ENCODE measurements at regions not wholly inside any gene's neighbourhood (a gene's known extent, or its start where the extent isn't known, plus 50 kb on each side); places are given as distances from the start of the nearest gene placed in this dataset.

DNA sequence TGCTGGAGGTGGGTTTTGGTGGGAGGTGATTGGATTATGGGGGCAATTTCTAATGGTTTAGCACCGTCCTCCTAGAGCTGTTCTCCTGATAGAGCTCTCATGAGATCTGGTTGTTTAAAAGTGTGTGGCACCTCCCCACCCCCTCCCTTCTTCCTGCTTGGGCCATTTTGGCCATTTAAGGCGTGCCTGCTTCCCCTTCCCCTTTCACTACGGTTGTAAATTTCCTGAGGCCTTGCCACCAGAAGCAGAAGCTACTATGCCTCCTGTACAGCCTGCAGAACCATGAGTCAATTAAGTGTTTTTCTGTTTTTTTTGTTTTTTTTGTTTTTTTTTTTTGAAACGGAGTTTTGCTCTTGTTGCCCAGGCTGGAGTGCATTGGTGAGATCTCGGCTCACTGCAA is 335.7 kb upstream of the HS6ST1 start:
- TF ChIP-seq ZNF496 (CRISPR knock-in tag; IDR thresholded peaks at IDR 0.05; ENCODE audit: insufficient replicate concordance) = no peak
- TF ChIP-seq, protein P1, sequence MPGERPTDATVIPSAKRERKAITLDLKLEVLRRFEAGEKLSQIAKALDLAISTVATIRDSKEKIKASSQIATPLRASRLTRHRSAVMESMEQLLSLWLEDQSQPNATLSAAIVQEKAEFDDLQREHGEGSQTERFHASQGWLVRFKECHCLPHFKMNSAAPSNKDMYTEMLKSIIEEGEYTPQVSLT (CRISPR knock-in tag; IDR thresholded peaks at IDR 0.05; ENCODE audit: borderline replicate concordance, low read depth) = no peak
- no peak for TF ChIP-seq JUND (CRISPR knock-in tag; IDR thresholded peaks at IDR 0.05)
- no peak for TF ChIP-seq SP1 (IDR thresholded peaks at IDR 0.05)
- TF ChIP-seq SP1 (CRISPR knock-in tag; IDR thresholded peaks at IDR 0.05) = no peak
- TF ChIP-seq, protein P2, sequence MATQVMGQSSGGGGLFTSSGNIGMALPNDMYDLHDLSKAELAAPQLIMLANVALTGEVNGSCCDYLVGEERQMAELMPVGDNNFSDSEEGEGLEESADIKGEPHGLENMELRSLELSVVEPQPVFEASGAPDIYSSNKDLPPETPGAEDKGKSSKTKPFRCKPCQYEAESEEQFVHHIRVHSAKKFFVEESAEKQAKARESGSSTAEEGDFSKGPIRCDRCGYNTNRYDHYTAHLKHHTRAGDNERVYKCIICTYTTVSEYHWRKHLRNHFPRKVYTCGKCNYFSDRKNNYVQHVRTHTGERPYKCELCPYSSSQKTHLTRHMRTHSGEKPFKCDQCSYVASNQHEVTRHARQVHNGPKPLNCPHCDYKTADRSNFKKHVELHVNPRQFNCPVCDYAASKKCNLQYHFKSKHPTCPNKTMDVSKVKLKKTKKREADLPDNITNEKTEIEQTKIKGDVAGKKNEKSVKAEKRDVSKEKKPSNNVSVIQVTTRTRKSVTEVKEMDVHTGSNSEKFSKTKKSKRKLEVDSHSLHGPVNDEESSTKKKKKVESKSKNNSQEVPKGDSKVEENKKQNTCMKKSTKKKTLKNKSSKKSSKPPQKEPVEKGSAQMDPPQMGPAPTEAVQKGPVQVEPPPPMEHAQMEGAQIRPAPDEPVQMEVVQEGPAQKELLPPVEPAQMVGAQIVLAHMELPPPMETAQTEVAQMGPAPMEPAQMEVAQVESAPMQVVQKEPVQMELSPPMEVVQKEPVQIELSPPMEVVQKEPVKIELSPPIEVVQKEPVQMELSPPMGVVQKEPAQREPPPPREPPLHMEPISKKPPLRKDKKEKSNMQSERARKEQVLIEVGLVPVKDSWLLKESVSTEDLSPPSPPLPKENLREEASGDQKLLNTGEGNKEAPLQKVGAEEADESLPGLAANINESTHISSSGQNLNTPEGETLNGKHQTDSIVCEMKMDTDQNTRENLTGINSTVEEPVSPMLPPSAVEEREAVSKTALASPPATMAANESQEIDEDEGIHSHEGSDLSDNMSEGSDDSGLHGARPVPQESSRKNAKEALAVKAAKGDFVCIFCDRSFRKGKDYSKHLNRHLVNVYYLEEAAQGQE (IDR thresholded peaks at IDR 0.05; ENCODE audit: borderline replicate concordance in 1 of 2, low read depth in 1 of 2, low read length in 2 of 2) = no peak
- TF ChIP-seq KLF13 (CRISPR knock-in tag; IDR thresholded peaks at IDR 0.05) = no peak
- TF ChIP-seq USF2 (IDR thresholded peaks at IDR 0.05; ENCODE audit: low read depth, low read length) = no peak
- no peak for TF ChIP-seq USF2 (CRISPR knock-in tag; IDR thresholded peaks at IDR 0.05; ENCODE audit: borderline replicate concordance)
- no peak for TF ChIP-seq CTCF (CRISPR knock-in tag; IDR thresholded peaks at IDR 0.05)
- no peak for TF ChIP-seq ZNF317 (CRISPR knock-in tag; IDR thresholded peaks at IDR 0.05)
- TF ChIP-seq KDM4B (CRISPR knock-in tag; IDR thresholded peaks at IDR 0.05) = no peak
- no peak for TF ChIP-seq RFX5 (IDR thresholded peaks at IDR 0.05; ENCODE audit: low read depth, low read length)
- TF ChIP-seq, protein P3, sequence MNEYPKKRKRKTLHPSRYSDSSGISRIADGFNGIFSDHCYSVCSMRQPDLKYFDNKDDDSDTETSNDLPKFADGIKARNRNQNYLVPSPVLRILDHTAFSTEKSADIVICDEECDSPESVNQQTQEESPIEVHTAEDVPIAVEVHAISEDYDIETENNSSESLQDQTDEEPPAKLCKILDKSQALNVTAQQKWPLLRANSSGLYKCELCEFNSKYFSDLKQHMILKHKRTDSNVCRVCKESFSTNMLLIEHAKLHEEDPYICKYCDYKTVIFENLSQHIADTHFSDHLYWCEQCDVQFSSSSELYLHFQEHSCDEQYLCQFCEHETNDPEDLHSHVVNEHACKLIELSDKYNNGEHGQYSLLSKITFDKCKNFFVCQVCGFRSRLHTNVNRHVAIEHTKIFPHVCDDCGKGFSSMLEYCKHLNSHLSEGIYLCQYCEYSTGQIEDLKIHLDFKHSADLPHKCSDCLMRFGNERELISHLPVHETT (CRISPR knock-in tag; conservative IDR thresholded peaks at IDR 0.05) = no peak
- no peak for TF ChIP-seq POLR2AphosphoS5 (IDR thresholded peaks at IDR 0.05; ENCODE audit: low read depth, low read length)
